Calu3 (cell line): ENCODE measurements at regions not wholly inside any gene's neighbourhood (a gene's known extent, or its start where the extent isn't known, plus 50 kb on each side); places are given as distances from the start of the nearest gene placed in this dataset.

Experiments used
- BruUV-seq: library from RNA; stranded (reverse); fragments of 400-500 nt; replicated peaks from 2 replicates; lab custom pipeline; 2021; lab: Mats Ljungman, UMichigan
- CTCF ChIA-PET: fragments of 300-600 bp; sonication (Branson Sonifier 250); formaldehyde crosslinking; loops from one replicate; lab custom pipeline; 2022; ENCODE audit warnings: antibody characterized with exemption; lab: Charles Lee
- DNase-seq: peaks from one replicate; pipeline ENCODE4 v3.0.0; 2022
- H3K27ac Mint-ChIP-seq: one replicate; pipeline ENCODE4 v1.8.0; 2022; ENCODE audit warnings: mixed read lengths; ENCODE audit not compliant: unreplicated experiment
- H3K27me3 Mint-ChIP-seq: one replicate; pipeline ENCODE4 v1.8.0; 2022; ENCODE audit warnings: mixed read lengths; ENCODE audit not compliant: unreplicated experiment
- H3K36me3 Mint-ChIP-seq: one replicate; pipeline ENCODE4 v1.8.0; 2022; ENCODE audit warnings: mild to moderate bottlenecking, moderate library complexity, mixed read lengths; ENCODE audit not compliant: insufficient read depth, unreplicated experiment
- H3K4me1 Mint-ChIP-seq: one replicate; pipeline ENCODE4 v1.8.0; 2022; ENCODE audit warnings: mild to moderate bottlenecking, low read depth, mixed read lengths; ENCODE audit not compliant: unreplicated experiment
- H3K4me3 Mint-ChIP-seq: one replicate; pipeline ENCODE4 v1.8.0; 2022; ENCODE audit warnings: mild to moderate bottlenecking, low read depth, moderate library complexity, mixed read lengths; ENCODE audit not compliant: unreplicated experiment
- H3K9me3 Mint-ChIP-seq: one replicate; pipeline ENCODE4 v1.8.0; 2022; ENCODE audit warnings: low read depth, mixed read lengths; ENCODE audit not compliant: unreplicated experiment
- CTCF ChIP-seq: fragments of 200-600 bp; IDR thresholded peaks from one replicate; pipeline ENCODE4 v1.8.0; 2022; ENCODE audit warnings: antibody characterized with exemption; ENCODE audit not compliant: unreplicated experiment
- intact Hi-C: fragments of 100-400 bp; cut with micrococcal nuclease; formaldehyde crosslinking; loops from one replicate; pipeline ENCODE4 v1.10.0; 2022; ENCODE audit not compliant: unreplicated experiment

GRCh38 chr2:217071416-217071815 lies 211.6 kb upstream of the TNP1 start:
- no peak for TF ChIP-seq CTCF
- Mint-ChIP-seq H3K9me3 (peaks cover 4% of the 10 kb centered on the region), H3K36me3 (no peaks in the 10 kb centered on the region), H3K27me3 (no peaks in the 10 kb centered on the region), H3K27ac (no peak overlapping the region), H3K4me1 (peaks cover 15% of the 10 kb centered on the region), H3K4me3 (no peak overlapping the region)
- no TSS peak for BruUV-seq
- DNase-seq = no peak
- intact Hi-C loops = no loop called here
- CTCF ChIA-PET = no interaction called here

GRCh38 chr2:217070611-217071010 lies 210.7 kb upstream of the TNP1 start:
- no peak overlapping the region for H3K27ac Mint-ChIP-seq
- TF ChIP-seq CTCF = no peak
- H3K27me3 Mint-ChIP-seq = no peaks in the 10 kb centered on the region
- CTCF ChIA-PET = no interaction called here
- no peak overlapping the region for H3K4me3 Mint-ChIP-seq
- intact Hi-C loops = no loop called here
- no peaks in the 10 kb centered on the region for H3K36me3 Mint-ChIP-seq
- H3K9me3 Mint-ChIP-seq = peaks cover 8% of the 10 kb centered on the region
- peaks cover 22% of the 10 kb centered on the region for H3K4me1 Mint-ChIP-seq
- no TSS peak for BruUV-seq
- no peak for DNase-seq

GRCh38 chr2:217070043-217070430 lies 210.2 kb upstream of the TNP1 start:
- CTCF ChIA-PET = no interaction called here
- no peak for TF ChIP-seq CTCF
- H3K4me3 Mint-ChIP-seq = no peak overlapping the region
- H3K4me1 Mint-ChIP-seq = peaks cover 16% of the 10 kb centered on the region
- H3K9me3 Mint-ChIP-seq = peaks cover 8% of the 10 kb centered on the region
- no peaks in the 10 kb centered on the region for H3K36me3 Mint-ChIP-seq
- no peak for DNase-seq
- no peak overlapping the region for H3K27ac Mint-ChIP-seq
- BruUV-seq = no TSS peak
- H3K27me3 Mint-ChIP-seq = no peaks in the 10 kb centered on the region
- intact Hi-C loops = no loop called here

GRCh38 chr2:217069263-217070042 lies 209.6 kb upstream of the TNP1 start:
- no peak overlapping the region for H3K27ac Mint-ChIP-seq
- no peaks in the 10 kb centered on the region for H3K27me3 Mint-ChIP-seq
- peaks cover 8% of the 10 kb centered on the region for H3K9me3 Mint-ChIP-seq
- no TSS peak for BruUV-seq
- no peak for DNase-seq
- no peak overlapping the region for H3K4me3 Mint-ChIP-seq
- intact Hi-C loops = no loop called here
- peaks cover 12% of the 10 kb centered on the region for H3K4me1 Mint-ChIP-seq
- H3K36me3 Mint-ChIP-seq = no peaks in the 10 kb centered on the region
- TF ChIP-seq CTCF = no peak
- CTCF ChIA-PET = no interaction called here
